ENCODE measurements at regions not wholly inside any gene's neighbourhood (a gene's known extent, or its start where the extent isn't known, plus 50 kb on each side); places are given as distances from the start of the nearest gene placed in this dataset.

DNA sequence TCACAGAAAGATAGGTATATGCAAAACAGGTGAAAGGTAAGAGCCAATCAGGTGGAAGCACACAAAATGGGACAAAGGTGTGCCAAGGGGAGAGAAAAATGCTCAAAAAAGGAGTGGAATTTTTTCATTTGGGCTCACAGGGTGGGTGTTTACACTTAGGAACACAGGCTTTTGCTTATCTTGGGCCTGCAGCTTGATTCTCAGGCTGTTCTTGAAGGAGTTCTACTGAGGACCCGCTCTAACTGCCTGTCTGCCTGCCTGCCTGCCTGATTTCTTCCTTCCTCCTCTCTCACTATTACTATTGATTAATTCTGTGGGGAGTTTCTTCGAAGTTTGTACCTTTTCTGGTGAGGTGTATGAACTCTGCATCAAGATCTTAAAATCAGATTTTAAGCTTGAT is 120.3 kb upstream of the CTSO start:
- TF ChIP-seq, protein P1, sequence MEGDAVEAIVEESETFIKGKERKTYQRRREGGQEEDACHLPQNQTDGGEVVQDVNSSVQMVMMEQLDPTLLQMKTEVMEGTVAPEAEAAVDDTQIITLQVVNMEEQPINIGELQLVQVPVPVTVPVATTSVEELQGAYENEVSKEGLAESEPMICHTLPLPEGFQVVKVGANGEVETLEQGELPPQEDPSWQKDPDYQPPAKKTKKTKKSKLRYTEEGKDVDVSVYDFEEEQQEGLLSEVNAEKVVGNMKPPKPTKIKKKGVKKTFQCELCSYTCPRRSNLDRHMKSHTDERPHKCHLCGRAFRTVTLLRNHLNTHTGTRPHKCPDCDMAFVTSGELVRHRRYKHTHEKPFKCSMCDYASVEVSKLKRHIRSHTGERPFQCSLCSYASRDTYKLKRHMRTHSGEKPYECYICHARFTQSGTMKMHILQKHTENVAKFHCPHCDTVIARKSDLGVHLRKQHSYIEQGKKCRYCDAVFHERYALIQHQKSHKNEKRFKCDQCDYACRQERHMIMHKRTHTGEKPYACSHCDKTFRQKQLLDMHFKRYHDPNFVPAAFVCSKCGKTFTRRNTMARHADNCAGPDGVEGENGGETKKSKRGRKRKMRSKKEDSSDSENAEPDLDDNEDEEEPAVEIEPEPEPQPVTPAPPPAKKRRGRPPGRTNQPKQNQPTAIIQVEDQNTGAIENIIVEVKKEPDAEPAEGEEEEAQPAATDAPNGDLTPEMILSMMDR (IDR thresholded peaks at IDR 0.05): no peak
- TF ChIP-seq POLR2AphosphoS5 (IDR thresholded peaks at IDR 0.05): no peak
- no peak for TF ChIP-seq EP300 (IDR thresholded peaks at IDR 0.05)

All from sigmoid colon (tissue), 4 donors.